Suprapubic skin (tissue), 4 donors: ENCODE measurements at regions not wholly inside any gene's neighbourhood (a gene's known extent, or its start where the extent isn't known, plus 50 kb on each side); places are given as distances from the start of the nearest gene placed in this dataset.

Experiments used
- POLR2A ChIP-seq, 2 donors: fragments of 450-650 bp; IDR thresholded peaks; one replicate each; pipeline ENCODE4 v1.6.1; 2017; ENCODE audit warnings: antibody characterized with exemption in 2 of 2, mild to moderate bottlenecking in 2 of 2, moderate library complexity in 2 of 2
- POLR2AphosphoS5 ChIP-seq, 3 donors: sonication (generic); formaldehyde crosslinking; IDR thresholded peaks; one replicate each; pipeline ENCODE4 v1.6.1; 2017; ENCODE audit warnings: antibody characterized with exemption in 3 of 3
- TF ChIP-seq, protein P1 (sequence below), 2 donors: fragments of 200-600 bp in 1 of 2; fragments of 450-650 bp in 1 of 2; sonication (generic) in 1 of 2; IDR thresholded peaks; one replicate each; pipeline ENCODE4 v1.5.1; 2016 to 2019; ENCODE audit warnings: antibody characterized with exemption in 2 of 2, mild to moderate bottlenecking in 1 of 2, moderate library complexity in 1 of 2

DNA sequence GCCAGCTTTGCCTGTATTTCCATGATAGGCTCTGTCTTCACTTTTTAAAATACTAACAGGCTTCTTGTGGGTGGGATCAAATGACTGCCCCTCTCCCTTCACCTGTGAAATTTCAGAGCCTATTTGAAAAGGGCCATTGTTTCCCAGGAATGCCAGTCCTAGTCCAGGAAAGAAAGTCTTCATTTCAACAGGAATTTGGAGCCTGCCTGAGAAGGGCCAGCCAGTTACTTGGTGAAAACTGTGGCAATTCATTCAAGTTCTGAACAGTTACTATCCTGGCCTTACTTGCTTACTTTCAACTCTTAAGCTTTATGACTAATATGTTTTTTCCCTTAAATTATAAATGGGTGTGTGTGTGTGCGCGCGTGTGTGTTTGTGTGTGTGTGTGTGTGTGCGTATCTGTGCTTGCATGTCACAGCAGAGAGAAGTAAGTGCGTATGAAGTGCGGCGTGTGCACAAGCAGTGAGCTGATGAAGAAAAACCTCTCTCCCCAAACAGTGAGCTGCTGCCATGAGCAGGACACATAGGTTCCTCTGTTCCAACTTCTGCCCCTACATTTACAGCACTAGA lies 67.5 kb upstream of the RNPC3 start:
- TF ChIP-seq POLR2AphosphoS5 (IDR thresholded peaks at IDR 0.05) (no peak), POLR2A (IDR thresholded peaks at IDR 0.05) (no peak)
- TF ChIP-seq, protein P1, sequence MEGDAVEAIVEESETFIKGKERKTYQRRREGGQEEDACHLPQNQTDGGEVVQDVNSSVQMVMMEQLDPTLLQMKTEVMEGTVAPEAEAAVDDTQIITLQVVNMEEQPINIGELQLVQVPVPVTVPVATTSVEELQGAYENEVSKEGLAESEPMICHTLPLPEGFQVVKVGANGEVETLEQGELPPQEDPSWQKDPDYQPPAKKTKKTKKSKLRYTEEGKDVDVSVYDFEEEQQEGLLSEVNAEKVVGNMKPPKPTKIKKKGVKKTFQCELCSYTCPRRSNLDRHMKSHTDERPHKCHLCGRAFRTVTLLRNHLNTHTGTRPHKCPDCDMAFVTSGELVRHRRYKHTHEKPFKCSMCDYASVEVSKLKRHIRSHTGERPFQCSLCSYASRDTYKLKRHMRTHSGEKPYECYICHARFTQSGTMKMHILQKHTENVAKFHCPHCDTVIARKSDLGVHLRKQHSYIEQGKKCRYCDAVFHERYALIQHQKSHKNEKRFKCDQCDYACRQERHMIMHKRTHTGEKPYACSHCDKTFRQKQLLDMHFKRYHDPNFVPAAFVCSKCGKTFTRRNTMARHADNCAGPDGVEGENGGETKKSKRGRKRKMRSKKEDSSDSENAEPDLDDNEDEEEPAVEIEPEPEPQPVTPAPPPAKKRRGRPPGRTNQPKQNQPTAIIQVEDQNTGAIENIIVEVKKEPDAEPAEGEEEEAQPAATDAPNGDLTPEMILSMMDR (IDR thresholded peaks at IDR 0.05) = no peak
